HG02884 (cell line): ENCODE measurements at regions not wholly inside any gene's neighbourhood (a gene's known extent, or its start where the extent isn't known, plus 50 kb on each side); places are given as distances from the start of the nearest gene placed in this dataset.
"Not testable (repeated sequence)": the region's sequence is repeated elsewhere in the genome, so short reads cannot be mapped to it uniquely, and the experiment has no call there.

Source experiments
- ATAC-seq: cut with Tn5 transposase; IDR thresholded peaks from one replicate; pipeline ENCODE4 v1.9.1; 2021; ENCODE audit warnings: mild to moderate bottlenecking, moderate library complexity; ENCODE audit not compliant: unreplicated experiment

- ATAC-seq: no peak
Observed at GRCh38 chr20:48411919-48412522, 415.8 kb downstream of the PREX1 start.

- ATAC-seq: no peak
Observed at GRCh38 chr20:48411245-48411644, 416.6 kb downstream of the PREX1 start.

DNA sequence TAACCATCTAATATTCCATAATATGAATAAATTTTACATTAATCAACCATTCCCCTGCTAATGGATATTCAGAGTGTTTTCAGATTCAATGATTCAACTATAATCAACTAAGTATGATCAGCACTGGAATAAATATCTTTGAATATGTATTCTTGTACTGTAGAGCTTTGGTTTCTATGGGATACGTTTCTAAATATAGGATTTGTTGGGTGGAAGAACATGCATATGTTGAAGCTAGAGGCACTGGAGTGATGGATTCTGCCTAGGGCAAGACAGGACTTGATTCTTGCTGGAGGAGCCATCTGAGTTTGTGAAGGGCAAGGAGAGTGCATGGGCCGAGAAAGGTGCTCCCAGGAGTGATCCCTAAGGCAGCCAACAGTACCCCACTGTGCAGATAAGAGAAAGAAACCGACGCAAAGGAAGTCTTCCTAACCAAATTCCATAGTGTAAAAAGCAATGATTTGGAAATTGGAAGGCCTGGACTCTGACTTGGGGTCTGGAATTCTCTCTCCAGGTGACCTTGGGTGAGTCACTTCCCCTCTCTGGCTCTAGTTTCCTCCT lies 418.7 kb downstream of the PREX1 start:
- no peak for ATAC-seq

- no peak for ATAC-seq
Observed at GRCh38 chr20:48407710-48408109, 420.1 kb downstream of the PREX1 start.

GRCh38 chr20:48406912-48407340 lies 420.9 kb downstream of the PREX1 start:
- ATAC-seq: no peak

DNA sequence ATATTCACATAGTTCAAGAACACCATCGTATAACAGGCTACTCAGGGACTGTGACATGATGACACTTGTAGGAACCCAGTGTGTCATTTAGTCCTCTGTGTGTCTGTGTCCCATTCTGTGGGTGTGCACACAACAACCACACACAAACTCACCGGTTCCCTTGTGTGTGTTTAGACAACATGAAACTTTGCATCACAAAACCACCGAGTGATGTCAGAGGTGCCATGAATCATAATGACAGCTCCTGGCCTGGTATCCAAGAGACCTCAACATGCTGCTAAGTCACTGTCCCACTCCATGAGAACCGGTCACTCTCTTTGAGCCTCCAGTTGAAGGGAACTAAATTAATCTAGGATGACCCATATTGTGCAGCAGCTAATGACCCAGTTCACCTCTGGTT lies 421.3 kb downstream of the PREX1 start:
- no peak for ATAC-seq

DNA sequence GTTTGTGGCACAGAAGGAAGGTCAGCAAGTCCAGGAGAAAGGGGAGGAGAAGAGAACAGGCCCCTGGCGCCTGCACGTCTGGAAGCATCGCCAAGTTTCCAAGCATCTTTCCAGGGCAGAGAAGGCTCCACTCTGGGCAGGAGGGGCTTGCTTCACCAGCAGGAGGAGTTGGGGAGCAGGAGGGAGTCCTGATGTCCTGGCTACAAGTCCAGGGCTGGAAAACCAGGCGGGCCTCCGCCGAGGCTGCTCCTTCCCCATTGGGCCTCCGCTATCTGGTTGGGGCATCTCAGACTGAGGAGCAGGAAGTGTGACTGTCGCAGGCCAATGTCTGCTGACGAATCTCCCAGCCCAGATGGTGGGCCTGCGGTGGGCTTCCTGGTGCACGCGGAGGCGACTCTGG lies 421.9 kb downstream of the PREX1 start:
- ATAC-seq: no peak

DNA sequence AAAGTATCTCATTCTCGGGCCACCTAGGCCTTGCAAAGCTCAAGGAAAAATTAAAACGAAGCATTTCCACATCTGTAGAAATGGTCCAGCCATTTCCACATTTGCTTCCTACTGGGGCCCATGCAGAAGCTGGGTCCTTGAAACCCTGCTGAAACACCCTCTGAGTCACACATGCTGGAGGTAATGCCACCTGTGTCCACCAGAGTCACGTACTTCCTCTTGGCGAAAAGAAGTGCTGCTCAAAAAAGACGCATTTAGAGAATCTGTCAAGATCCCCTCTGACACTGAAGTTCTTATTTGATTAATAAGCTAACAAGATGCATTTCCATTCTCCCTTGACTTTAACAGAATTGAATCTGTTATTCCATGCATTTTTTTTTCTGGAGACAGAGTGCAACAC lies 423.2 kb downstream of the PREX1 start:
- no peak for ATAC-seq

- ATAC-seq: no peak
Observed at GRCh38 chr20:48403167-48403761, 424.5 kb downstream of the PREX1 start.

GRCh38 chr20:48401359-48401758 lies 426.4 kb downstream of the PREX1 start:
- ATAC-seq: no peak

GRCh38 chr20:48400009-48400408 lies 427.8 kb downstream of the PREX1 start:
- ATAC-seq: no peak

- no peak for ATAC-seq
Observed at GRCh38 chr20:48398506-48399449, 429.0 kb downstream of the PREX1 start.

DNA sequence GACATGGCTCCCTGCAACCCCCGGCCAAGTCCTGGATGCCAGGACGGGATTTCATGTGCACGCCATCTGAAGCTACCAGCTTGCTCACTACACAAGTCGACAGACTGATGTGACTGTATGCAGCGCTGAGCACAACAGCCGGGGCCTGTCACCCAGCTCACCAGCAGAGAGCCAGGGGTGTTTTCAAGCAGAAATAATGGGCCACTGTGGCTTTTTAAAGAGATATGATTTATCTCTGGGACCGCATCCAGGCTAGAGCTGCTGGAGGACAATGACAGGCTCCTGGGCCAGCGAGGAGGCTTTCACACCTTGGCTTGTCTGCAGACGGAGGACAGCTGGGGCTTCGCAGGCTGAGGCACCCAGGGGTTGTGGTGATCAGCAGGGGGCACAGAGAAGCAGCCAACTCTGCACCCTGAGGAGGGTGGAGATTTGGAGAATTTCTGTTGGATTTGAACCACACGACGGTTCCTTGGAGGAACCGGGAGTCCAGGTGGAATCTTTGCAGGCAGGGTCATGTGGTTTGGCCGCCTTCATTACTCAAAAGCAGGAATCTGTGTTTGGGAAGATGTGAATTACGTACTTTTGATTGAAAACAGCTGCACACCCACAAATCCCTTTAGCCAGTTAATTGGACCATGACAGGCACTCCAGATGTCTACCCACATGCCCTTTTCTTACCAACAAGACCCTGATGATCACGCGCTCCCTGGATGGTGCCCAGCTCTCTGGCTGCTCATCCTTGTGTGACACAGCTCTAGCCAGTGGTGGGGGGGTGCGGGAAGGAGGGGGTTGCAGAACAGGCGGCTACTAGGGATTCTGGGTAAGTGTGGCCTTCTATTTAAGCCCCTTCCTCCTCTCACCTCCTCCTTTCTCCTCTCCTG lies 430.6 kb downstream of the PREX1 start:
- not testable (repeated sequence) for ATAC-seq

DNA sequence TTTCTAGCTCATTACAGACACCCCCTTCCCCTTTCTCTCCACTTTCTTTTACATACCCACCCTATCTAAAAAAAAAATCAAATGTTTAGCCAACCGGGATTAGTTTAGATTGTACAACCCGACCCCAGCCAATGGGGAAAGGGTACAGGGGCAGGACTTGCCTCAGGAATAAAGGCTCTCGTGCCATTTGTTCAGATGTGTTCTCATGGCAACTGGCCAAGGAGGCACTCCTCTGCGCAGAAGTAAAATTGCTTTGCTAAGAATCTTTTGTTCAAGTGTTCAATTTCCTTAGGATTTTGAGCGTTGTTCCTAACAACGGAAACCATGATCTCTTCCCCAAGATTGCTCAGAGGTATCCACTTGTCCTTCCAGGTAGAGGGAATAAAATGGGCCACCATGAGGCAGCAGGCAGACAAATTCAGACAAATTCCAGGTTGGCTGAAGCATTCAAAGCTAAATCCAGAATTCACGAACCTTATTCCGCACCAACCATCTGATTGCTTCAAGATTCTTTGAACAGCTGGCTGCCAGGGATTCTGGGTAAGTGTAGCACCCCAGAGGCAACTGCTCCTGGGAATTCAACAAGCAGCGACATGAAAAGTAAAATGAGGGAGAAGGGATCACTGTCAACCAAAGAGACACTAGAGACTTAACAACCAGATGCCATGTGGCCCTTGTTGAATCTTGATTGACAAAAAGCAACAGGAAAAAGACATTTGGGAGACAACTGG lies 431.8 kb downstream of the PREX1 start:
- no peak for ATAC-seq

DNA sequence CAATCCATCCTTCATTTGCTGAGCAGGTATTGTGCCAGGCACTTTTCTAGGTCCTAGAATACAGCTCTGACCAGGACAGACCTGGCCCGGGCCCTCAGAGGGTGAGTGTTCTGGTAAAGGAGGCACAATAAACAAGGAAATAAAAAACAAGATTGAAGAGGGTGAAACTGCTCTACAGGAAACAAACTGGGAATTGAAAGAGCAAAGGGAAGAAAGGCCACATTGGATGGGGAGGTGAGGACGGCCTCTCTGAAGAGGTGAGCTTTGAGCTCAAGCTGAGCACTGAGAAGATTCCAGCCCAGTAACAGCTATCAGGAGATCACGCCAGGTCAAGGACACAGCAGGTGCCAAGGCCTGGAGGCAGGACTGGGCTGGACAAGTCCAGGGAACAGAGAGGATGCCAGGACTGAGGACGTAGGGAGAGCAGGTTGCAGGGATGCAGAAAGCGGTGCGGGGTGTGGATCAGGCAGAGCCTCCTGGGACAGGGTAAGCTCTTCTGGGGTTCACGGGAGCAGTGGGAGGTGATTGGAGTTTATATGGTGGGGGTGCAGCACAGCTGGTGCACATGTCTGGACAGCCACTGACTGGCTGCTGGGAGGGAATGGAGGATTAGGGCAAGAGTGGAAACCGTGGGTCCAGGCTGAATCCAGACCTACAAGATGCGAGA lies 433.3 kb downstream of the PREX1 start:
- no peak for ATAC-seq

GRCh38 chr20:48393737-48394314 lies 434.0 kb downstream of the PREX1 start:
- ATAC-seq: no peak

- no peak for ATAC-seq
Observed at GRCh38 chr20:48393311-48393685, 434.5 kb downstream of the PREX1 start.

- no peak for ATAC-seq
Observed at GRCh38 chr20:48392407-48393310, 435.1 kb downstream of the PREX1 start.
